ENCODE measurements at regions not wholly inside any gene's neighbourhood (a gene's known extent, or its start where the extent isn't known, plus 50 kb on each side); places are given as distances from the start of the nearest gene placed in this dataset.

GRCh38 chr3:110419096-110419495 is 652.5 kb upstream of the NECTIN3 start:
- TF ChIP-seq CTCF (IDR thresholded peaks at IDR 0.05; ENCODE audit: poor library complexity) (no peak), EZH2 (IDR thresholded peaks at IDR 0.05; ENCODE audit: borderline replicate concordance) (no peak)
